Fibroblast of skin of back (primary cell): ENCODE measurements at regions not wholly inside any gene's neighbourhood (a gene's known extent, or its start where the extent isn't known, plus 50 kb on each side); places are given as distances from the start of the nearest gene placed in this dataset.
"Not testable (repeated sequence)": the region's sequence is repeated elsewhere in the genome, so short reads cannot be mapped to it uniquely, and the experiment has no call there.

Experiments used
- DNase-seq: peaks from one replicate; pipeline ENCODE4 v3.0.0-alpha.2; 2013

- no peak for DNase-seq
Measured at GRCh38 chr5:1731091-1731639, 68.5 kb downstream of the MRPL36 start.

- no peak for DNase-seq
Measured at GRCh38 chr5:1730487-1730847, 69.2 kb downstream of the MRPL36 start.

GRCh38 chr5:1729641-1730486 lies 69.8 kb downstream of the MRPL36 start:
- DNase-seq: no peak

GRCh38 chr5:1728846-1729245 lies 70.8 kb downstream of the MRPL36 start:
- no peak for DNase-seq

- no peak for DNase-seq
Measured at GRCh38 chr5:1727571-1727970, 72.1 kb downstream of the MRPL36 start.

GRCh38 chr5:1726956-1727355 lies 72.7 kb downstream of the MRPL36 start:
- DNase-seq: no peak

- no peak for DNase-seq
Measured at GRCh38 chr5:1726469-1726865, 73.2 kb downstream of the MRPL36 start.

- DNase-seq: no peak
Measured at GRCh38 chr5:1725641-1726468, 73.8 kb downstream of the MRPL36 start.

GRCh38 chr5:1724822-1725602 lies 74.6 kb downstream of the MRPL36 start:
- no peak for DNase-seq

- DNase-seq: no peak
Measured at GRCh38 chr5:1723957-1724821, 75.4 kb downstream of the MRPL36 start.

- no peak for DNase-seq
Measured at GRCh38 chr5:1723476-1723875, 76.2 kb downstream of the MRPL36 start.

- DNase-seq: no peak
Measured at GRCh38 chr5:1722877-1723276, 76.8 kb downstream of the MRPL36 start.

GRCh38 chr5:1720396-1721110 lies 79.1 kb downstream of the MRPL36 start:
- DNase-seq: no peak

GRCh38 chr5:1719860-1720259 lies 79.8 kb downstream of the MRPL36 start:
- DNase-seq: no peak

- DNase-seq: no peak
Measured at GRCh38 chr5:1718669-1719068, 81.0 kb downstream of the MRPL36 start.

- DNase-seq: not testable (repeated sequence)
Measured at GRCh38 chr5:1710091-1710490, 89.5 kb downstream of the MRPL36 start.

- no peak for DNase-seq
Measured at GRCh38 chr5:1709171-1709803, 90.3 kb downstream of the MRPL36 start.

GRCh38 chr5:1708592-1709141 lies 91.0 kb downstream of the MRPL36 start:
- DNase-seq: no peak

GRCh38 chr5:1707467-1707866 lies 92.2 kb downstream of the MRPL36 start:
- no peak for DNase-seq

- no peak for DNase-seq
Measured at GRCh38 chr5:1706428-1706827, 93.2 kb downstream of the MRPL36 start.
